COR-L47 (cell line): ENCODE measurements at regions not wholly inside any gene's neighbourhood (a gene's known extent, or its start where the extent isn't known, plus 50 kb on each side); places are given as distances from the start of the nearest gene placed in this dataset.

Experiments
- DNase-seq: peaks from one replicate; lab custom pipeline; 2025; lab: John Stamatoyannopoulos, UW

DNA sequence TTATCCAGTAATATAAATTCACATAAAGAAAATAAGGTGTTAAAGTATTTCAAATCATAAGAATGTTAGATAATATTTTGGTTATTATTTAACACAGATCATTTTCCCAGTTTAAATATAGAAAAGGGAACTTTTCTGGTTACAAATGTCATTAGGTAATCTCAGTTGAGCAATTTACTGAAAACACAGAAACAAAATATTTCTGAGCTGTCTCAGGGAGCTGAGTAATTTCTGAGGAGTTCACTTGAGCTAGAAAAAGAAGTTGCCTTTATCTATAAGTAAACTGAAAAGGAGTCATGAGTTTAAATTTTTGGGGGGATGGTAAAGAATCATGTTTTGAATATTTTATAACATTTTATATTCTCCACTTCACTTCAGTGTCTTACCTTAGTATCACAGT is 855.4 kb upstream of the ARPP21 start:
- no peak for DNase-seq

DNA sequence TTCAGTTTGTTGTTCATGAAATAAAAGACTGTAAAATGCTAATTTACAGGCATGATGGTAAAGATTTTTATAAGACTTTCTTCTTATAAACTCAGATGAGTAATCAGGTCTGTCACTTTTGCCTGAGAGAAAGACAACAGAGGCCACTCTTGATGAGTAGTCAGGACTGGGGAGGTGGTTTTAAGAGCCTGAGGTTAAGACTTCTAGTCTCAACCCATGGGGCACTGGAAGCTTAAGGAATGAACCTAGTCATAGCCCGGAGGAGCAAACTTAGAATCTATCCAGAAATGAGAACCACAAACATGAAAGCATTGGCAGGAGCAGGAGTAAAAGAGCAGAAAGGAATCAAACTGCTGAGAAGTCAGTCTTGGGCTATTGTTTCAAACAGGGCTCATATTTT is 846.3 kb upstream of the ARPP21 start:
- no peak for DNase-seq

DNA sequence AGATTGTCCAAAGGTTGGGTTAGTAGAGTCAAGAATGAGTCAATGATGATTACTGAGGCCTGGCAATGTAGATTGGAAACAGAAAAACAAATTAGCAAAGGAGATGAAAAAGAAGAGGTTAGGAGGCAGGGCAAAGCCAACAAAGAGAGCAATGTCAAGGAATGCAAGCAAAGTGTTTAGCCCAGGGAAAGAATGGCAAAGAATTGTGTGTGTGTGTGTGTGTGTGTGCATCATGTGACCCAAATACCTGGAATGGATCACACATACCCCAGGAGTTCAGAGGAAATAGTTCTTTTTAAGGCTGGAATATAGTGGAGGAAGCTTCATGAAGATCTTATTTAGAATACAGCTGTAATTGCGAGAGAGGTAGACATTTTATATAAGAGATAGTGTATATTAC is 831.7 kb upstream of the ARPP21 start:
- no peak for DNase-seq

DNA sequence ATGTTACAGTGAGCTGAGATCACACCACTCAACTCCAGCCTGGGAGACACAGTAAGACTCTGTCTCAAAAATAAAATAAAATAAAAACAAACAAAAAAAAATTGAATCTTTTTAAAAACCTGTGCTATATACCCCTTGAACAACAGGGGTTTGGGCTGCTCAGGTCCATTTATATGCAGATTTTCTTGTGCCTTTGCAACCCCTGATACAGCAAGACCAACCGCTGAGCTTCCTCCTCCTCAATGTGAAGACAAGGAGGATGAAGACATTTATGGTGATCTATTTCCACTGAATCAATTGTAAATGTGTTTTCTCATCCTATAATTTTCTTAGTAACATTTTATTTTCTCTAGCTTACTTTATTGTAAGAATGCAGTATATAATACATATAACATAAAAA is 831.0 kb upstream of the ARPP21 start:
- DNase-seq = no peak

DNA sequence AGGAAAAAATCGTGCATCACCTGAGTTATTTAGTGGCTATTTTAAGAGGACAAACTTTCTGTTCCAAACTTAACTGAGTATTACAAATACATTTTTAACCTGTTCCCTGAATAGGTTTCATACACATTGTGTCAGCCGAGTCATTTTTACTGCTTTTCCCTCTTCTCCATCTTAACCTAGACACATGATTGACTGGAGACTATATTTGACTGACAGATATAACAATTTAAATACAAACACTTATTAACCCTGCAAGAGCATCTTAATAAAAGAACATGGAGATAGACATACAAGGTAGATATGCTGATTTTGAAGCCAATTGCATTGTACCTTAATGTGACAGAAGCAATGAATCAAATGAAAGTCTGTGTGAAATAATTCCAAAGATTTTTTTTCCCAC is 810.5 kb upstream of the ARPP21 start:
- DNase-seq = no peak

DNA sequence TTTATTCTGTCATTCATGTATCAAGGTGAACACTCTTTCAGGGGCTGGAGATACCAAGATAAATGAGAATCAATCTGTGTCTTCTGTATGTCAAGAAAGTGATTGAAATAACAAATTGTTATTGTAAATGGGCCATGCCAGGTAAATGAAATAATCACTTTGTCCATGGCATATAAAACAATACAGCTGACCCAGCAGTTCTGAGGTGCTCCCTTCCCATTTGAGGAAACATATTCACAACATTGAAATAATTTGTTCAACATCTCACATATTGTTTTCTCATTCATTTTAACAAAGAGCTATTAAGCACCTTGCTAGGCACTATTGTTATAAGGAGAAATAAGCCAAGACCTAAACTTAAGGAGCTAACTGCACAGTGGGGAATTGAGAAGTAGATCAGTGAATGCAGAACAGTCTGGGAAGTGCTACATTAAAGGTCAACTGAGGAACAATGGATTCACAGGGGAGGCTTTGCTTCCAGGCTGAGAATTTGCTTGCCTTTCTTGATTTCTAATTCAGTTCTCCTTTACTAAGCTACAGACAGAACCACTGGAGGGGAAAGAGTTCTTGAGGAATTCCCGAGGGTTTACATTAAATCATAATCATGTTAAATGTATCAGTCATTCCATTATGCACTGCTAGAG is 806.3 kb upstream of the ARPP21 start:
- DNase-seq = no peak

DNA sequence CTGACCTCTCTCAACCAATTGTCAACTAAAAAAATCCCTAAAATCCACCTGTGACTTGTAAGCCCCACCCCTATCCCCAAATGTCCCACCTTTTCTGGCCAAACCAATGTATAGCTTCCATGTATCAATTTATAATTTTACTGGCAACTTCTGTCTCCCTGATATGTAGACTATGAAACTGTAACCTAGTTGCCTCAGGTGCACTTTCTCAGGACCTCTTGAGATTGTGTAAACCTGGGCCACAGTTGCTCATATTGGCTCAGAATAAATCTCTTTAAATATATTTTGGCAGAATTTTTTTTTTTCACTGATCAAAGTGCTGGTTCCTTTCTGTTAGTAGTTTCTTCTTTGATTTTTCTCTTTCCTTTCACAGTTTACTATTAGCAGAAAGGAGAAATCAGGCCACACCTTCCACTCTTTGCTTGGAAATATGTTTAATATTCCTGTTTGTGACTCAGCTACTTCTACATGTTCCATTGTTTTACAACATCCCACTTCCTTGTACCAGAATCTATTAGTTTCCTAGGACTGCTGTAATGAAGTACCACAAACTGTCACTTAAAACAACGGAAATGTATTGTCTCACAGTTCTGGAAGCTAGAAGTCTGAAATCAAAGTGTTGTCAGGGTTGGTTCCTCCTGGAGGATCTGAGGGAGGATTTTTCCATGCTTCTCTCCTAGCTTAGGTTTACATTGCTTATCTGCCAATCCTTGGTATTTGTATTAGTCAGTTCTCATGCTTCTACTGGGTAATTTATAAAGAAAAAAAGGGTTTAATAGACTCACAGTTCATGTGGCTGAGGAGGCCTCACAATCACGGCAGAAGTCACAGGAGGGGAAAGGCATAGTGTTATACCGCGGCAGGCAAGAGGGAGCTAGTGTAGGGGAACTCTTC is 801.2 kb upstream of the ARPP21 start:
- no peak for DNase-seq

DNA sequence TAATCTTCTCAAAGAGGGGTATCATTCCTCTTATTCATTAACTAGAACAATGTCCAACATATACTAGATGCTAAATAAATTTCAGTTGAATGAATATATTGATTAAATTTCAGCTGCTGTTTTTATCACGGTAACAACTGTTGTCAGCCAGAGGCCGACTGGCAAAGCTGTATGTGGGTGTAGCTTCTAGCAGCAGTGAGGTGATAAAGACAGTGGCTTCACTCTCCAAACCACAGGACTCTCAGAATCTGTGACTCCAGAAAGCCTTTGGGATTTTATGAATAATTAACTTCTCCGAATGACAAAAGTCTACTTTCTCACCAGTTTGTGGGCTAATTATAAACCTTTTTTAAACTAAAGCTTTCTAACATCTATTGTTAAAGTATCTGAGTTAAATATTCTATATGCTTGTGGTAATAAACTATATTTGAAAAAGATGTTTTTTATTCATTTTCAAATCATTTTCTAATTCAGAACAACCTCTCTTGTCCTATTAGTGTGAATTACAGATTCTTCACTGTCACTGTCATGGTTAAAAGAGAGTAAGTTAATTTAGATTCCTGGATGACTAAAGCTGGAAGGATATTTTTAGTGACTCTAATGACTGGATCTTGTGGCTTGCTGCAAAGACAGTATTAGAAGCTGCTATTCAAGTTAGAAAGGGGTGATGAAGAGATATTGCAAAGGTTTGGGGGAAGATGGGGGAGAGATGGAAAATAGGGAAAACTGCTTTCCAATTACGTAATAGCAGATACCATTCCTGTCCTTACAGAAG is 796.4 kb upstream of the ARPP21 start:
- no peak for DNase-seq

DNA sequence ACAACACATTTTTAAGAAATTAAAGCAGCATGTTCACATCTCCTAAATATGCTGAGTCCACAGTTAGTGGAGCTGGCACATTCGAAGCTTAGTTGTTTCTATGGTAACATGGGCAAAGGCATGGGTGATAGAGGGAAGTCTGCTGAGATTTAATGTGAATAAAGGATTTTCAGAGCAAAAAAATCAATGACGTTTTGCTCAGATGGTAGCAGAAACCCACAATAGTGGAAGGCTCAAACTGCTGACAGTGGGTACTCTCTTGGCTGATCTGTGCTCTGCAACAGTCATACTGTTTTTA is 795.1 kb upstream of the ARPP21 start:
- no peak for DNase-seq

DNA sequence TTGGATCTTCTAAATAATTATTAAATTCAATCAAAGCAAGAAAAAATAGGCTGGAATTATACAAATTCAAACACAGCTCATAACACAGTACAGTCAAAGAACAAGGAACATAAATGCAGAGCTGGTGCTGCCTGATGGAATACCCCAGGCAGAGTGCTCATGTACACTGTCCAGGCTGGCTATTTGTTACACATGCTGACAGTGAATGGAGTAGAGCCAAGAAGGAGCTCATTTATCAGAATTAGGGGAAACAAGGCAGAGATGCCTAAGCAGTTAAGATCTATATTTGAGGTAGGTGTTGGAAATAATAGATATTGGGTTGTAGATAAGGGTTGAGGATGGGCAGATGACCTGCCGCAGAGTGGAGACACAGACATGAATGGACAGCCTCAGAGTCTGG is 788.2 kb upstream of the ARPP21 start:
- no peak for DNase-seq

DNA sequence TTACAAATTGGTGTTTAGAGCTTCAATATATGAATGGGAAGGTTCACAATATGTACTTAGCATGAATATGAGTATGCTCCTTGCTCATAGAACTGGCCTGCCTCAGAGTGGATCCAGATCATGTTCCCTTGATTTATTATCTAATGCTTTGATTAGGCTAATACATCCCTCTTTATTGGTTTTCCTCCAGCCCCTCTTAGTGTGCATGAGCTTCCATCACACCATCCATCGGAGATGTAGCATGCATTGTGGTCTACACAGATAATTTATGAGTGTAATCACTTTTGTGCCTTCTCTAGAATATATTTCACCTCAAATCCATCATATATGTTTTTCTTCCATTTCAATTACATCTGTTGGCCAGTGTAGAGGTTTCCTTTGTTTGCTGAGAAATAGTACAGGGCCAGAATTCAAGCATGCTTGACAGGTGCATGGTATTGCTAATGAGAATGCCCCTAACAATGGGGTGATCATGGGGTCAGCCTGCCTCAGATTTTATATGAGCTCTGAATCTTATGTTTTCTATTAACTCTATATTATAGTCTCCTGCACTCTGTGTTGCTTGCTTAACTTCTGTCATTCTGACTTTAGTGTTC is 786.4 kb upstream of the ARPP21 start:
- DNase-seq = no peak

DNA sequence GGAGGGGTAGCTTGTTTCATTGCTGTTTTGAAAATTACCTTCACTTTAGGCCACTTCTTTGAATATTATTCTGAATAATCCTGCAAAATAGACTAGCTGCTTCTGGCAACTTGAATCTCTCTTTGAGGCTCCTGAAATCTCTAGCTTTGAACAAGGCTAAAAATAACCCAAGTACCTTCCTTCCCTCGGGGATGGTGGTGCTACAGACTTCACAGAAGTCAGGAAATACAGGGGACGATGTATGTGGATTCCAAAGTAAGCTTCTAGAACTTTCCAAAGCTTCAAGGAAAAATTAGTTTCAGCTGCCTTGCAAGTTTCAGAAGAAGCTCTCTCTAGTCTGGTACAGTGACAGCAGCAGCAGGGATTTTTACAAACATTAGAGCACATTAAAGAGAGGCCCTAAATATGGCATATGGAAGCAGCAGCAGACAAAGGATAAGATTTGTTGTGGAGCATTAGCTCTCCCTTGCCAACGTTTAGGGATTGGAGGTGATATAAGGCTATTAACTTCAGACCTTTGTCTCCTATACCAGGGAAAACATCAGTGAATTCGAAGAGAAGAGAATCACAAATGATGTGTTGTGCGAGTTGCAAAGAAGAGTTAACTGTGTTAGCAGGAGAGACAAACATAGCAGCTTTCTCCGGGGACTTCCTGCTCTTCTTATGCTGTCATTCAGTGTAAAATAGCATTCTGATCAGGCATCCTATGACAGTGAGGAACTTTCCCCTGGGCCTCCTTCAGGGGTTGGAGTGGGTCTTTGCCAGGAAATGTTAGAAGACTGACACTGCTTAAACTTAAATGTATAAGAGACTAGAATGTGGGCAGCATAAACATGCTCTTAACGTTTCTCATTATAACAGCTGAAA is 783.0 kb upstream of the ARPP21 start:
- no peak for DNase-seq

DNA sequence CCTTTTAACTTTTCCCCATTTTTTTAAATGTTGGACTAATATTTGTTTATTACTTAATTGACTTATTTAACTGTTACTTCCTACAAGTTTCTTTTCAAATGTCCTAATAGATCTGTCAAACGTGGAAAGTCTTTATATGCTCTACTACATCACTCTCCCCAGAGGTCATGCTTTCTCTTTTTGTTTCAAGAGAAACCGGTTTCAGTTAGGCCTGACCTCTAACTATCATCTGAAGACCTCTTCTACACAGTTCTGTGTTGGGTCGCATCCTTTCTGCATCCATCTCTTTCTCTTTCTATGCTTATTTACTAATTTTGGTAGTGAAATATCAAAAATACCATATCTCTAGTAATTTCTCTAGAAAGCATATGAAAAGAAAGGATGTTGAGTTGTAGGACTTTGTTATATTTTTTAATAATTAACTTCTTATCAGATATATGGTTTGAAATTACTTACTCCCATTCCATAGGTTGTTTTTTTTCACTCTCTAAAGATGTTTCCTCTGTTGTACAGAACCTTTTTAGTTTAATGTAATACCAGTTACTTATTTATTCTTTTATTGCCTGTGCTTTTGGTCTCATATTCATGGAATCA is 781.2 kb upstream of the ARPP21 start:
- DNase-seq = no peak

DNA sequence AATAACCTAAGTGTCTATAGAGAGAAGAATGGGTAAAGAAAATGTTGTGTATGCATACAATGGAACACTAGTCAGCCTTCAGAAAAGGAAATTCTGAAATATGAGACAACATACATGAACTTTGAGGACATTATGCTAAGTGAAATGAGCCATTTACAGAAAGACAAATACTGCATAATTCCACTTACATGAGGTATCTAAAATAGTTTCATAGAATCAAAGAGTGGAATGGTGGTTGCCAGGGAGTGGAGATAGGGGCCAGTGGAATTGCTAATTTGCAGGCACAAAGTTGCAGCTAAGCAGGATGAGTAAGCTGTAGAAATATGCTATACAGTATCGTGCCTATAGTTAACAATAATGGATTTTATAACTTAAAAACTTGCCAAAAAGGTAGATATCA is 779.6 kb upstream of the ARPP21 start:
- DNase-seq = no peak

DNA sequence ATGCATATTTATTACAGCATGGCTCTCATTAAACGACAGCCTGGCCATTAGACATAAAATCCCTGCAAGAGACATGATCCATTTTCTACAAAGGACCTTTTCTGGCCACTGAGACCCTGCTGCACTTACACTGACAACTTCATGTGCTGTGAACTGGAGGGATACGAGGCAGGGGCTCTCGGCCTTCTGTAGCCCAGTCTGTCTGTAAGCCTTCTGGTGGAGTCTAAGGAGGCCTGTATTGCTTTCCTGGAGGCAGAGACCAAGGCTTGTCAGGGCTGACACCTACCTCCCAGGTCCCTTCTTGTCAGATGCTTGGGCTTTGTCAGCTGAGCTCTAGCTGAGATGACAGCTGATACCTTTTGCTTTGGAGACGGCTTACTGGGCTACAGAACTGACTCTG is 776.9 kb upstream of the ARPP21 start:
- no peak for DNase-seq

DNA sequence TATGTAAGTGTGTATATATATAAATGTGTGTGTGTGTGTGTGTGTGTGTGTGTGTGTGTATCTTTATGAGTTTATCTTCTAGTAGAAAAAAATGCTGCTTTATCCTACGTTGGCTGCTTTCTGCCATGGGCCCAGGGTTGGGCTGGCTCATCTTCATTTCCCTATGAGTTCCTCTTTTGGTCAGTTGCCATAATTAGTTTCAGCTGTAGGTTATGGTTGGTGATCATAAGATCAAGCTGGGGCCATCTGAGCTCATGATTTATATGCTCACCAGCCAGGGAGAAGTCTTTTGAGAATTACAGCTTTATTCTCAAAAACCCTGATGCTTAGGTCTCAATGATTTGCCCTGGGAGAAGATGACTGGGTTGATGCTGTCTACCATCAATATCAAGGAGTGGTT is 775.8 kb upstream of the ARPP21 start:
- no peak for DNase-seq

DNA sequence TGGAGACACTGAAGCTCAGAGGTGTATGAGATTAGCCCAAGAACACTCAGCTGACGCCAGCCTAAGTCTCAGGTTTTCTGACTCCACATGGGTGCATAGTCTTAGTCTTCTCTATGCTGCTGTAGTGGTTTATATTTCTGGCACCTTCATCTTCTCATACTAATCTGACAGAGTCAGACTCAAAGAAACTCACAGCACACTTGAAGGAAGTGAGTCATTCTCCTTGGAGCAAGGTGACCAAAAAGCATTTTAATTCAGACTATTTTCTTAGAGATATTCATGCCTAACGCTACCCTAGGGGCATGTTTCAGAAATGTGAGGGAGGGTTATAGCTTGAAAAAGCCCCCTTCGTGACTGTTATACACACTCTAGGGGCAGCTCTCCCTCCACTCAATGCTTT is 775.3 kb upstream of the ARPP21 start:
- DNase-seq = no peak

DNA sequence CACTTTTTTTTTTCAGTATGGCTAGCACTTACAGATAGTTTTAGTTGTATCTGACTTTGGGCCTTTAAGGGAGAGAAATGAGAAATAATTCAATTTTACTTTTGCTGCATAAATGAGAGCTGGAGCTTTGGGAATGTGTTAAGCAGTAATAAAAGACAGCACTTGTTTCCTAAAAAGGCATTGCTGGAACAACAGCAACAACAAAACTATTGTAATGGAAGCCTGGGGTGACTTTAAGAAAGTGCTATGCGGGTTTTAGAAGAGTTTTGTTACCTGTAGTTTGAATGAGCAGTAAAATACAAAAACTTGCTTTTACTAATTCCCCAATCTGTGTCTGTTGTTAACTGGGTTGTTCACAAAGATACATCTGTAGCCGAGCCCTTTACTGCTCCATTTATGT is 774.0 kb upstream of the ARPP21 start:
- DNase-seq = no peak

DNA sequence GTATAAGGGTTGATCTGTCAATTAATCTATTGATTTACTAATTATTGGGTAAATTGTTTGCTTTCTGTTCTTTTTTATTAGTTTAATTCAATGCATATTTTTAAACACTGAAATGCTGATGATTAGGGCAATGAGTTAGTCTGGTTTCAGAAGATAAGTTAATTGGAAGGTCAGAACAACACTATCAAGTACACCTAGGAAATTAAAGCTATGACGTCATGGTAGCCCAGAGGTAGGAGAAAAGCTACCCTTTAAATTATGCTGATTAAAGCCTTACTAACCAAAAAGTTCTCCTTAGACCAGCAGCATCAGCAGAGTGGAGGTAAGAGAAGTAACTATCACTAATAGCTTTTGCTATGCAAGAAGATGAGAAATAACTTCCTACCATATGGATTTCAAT is 770.4 kb upstream of the ARPP21 start:
- no peak for DNase-seq

DNA sequence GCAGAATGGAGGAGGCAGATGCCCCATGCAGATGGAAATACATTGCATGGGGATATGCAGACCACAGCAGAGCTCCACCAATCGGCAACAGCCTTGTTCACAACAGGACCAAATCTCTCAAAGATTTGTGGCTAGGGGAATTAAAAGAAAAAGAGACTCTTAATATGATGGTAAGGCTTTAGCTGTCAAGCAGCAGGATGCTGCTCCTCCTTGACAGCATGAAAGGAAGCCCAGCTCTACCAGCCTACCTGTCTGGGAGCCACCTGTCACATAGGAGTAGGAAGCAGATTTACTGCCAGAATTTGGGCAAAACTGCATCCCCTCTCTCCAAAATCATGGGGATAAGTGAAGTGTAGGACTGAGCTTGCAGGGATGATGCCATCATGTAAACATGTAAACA is 769.6 kb upstream of the ARPP21 start:
- no peak for DNase-seq

DNA sequence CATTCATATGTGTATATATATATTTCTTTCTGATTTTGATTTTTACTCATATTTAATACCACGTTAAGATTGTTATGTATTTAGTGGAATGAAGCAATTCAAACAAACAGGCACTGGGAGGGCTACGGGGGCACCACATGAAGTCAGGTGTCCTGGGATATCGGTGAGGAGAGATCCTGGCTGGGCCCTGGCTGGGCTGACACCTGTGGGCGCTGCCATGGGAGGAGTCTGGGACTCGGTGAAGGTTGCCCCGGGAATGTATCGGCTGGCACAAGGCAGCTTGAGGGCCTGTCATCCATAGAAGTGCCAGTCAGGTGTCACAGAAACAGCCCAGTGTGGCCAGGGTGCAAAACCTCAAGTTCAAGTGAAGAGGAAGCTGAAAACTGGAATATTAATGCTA is 766.9 kb upstream of the ARPP21 start:
- DNase-seq = no peak
